Erythroblast (primary cell): ENCODE measurements at regions not wholly inside any gene's neighbourhood (a gene's known extent, or its start where the extent isn't known, plus 50 kb on each side); places are given as distances from the start of the nearest gene placed in this dataset.

Experiments used
- GATA1 ChIP-seq: IDR thresholded peaks from 2 replicates; pipeline ENCODE4 v1.6.1; 2011; ENCODE audit warnings: low read depth, mild to moderate bottlenecking, control low read depth, low read length, moderate library complexity
- POLR2A ChIP-seq: IDR thresholded peaks from 2 replicates; pipeline ENCODE4 v1.6.1; 2011; ENCODE audit warnings: mild to moderate bottlenecking, low read length

DNA sequence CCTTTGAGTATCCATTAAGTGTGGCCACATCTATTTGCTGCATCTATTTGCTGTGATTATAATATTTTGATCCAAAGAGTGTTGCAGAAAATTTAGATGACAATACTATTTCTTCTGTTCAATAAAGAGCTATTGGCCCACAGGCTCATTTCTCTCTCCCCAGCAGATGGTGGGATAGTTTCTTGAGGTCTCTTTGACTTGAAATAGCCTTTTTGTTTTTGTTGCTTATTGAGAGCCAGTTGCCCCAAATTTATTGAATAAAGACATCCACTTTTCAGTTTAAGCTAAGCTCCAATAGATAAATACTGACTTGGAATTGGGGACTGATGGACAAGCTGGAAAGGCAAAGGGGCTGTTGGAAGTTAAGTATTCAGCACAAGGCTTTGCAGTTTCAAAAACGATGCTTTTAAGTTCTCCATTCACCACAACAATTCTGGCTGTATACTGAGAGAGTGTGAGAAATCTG, 290.1 kb upstream of the MPDZ start:
- no peak for TF ChIP-seq POLR2A
- TF ChIP-seq GATA1, result no peak
